ENCODE measurements at regions not wholly inside any gene's neighbourhood (a gene's known extent, or its start where the extent isn't known, plus 50 kb on each side); places are given as distances from the start of the nearest gene placed in this dataset.

- no peak for TF ChIP-seq ZNF274 (IDR thresholded peaks at IDR 0.05; ENCODE audit: low read depth, low read length)
- TF ChIP-seq YY1 (IDR thresholded peaks at IDR 0.05; ENCODE audit: insufficient read depth, insufficient read length), result no peak
- TF ChIP-seq SUZ12 (IDR thresholded peaks at IDR 0.05; ENCODE audit: extremely low read depth, insufficient read depth, insufficient read length), result no peak
These were observed 315.9 kb downstream of the RNF144A start for GRCh38 chr2:7233126-7233525.

Measured in NT2/D1 (cell line).